ENCODE measurements at regions not wholly inside any gene's neighbourhood (a gene's known extent, or its start where the extent isn't known, plus 50 kb on each side); places are given as distances from the start of the nearest gene placed in this dataset.

GRCh38 chr4:58809948-58810347 is 1699.8 kb upstream of the IGFBP7 start:
- no peak for TF ChIP-seq POLR2AphosphoS5 (IDR thresholded peaks at IDR 0.05)
- TF ChIP-seq CTCF (IDR thresholded peaks at IDR 0.05 in 8 of 11, conservative IDR thresholded peaks at IDR 0.05 in 3 of 11): no peak
- TF ChIP-seq POLR2A (IDR thresholded peaks at IDR 0.05): no peak
- no peak for DNase-seq
- intact Hi-C loops (cut with DNase I; ENCODE audit: low total_unique reads): no loop called here
- Histone ChIP-seq H3K27me3 (replicated peaks in 1 of 7) (no peaks in the 10 kb centered on the region), H3K4me1 (no peaks in the 10 kb centered on the region), H3K36me3 (no peaks in the 10 kb centered on the region), H3K4me3 (no peak overlapping the region), H3K9me3 (peaks cover 0 to 3% (median 0%) of the 10 kb centered on the region in 8 donors), H3K27ac (no peak overlapping the region)
- 31 to 39% (median 36%) methylated on average over 2 of the region's 2 CpGs for WGBS, 5 donors

GRCh38 chr4:58809366-58809765 is 1699.2 kb upstream of the IGFBP7 start:
- WGBS, 5 donors: 80 to 87% (median 83%) methylated on average over 3 of the region's 3 CpGs
- TF ChIP-seq POLR2A (IDR thresholded peaks at IDR 0.05) (no peak), POLR2AphosphoS5 (IDR thresholded peaks at IDR 0.05) (no peak), CTCF (IDR thresholded peaks at IDR 0.05 in 8 of 11, conservative IDR thresholded peaks at IDR 0.05 in 3 of 11) (no peak)
- Histone ChIP-seq H3K27ac (no peak overlapping the region), H3K4me1 (no peaks in the 10 kb centered on the region), H3K27me3 (replicated peaks in 1 of 7) (no peaks in the 10 kb centered on the region), H3K9me3 (peaks cover 0 to 3% (median 0%) of the 10 kb centered on the region in 8 donors), H3K36me3 (no peaks in the 10 kb centered on the region), H3K4me3 (no peak overlapping the region)
- no peak for DNase-seq
- intact Hi-C loops (cut with DNase I; ENCODE audit: low total_unique reads): no loop called here

- no peak overlapping the region for H3K4me3 ChIP-seq
- WGBS, 5 donors: 84 to 94% (median 86%) methylated on average over 2 of the region's 2 CpGs
- no peaks in the 10 kb centered on the region for H3K27me3 ChIP-seq (replicated peaks in 1 of 7)
- H3K4me1 ChIP-seq: no peaks in the 10 kb centered on the region
- intact Hi-C loops (cut with DNase I; ENCODE audit: low total_unique reads): no loop called here
- peaks cover 0 to 3% (median 0%) of the 10 kb centered on the region in 8 donors for H3K9me3 ChIP-seq
- H3K36me3 ChIP-seq: no peaks in the 10 kb centered on the region
- DNase-seq: no peak
- no peak overlapping the region for H3K27ac ChIP-seq
- TF ChIP-seq CTCF (IDR thresholded peaks at IDR 0.05 in 8 of 11, conservative IDR thresholded peaks at IDR 0.05 in 3 of 11) (no peak), POLR2AphosphoS5 (IDR thresholded peaks at IDR 0.05) (no peak), POLR2A (IDR thresholded peaks at IDR 0.05) (no peak)
Observed at GRCh38 chr4:58808817-58809216, 1698.6 kb upstream of the IGFBP7 start.

GRCh38 chr4:58807843-58808615 is 1697.8 kb upstream of the IGFBP7 start:
- Histone ChIP-seq H3K4me3 (no peak overlapping the region), H3K9me3 (peaks cover 0 to 3% (median 0%) of the 10 kb centered on the region in 8 donors), H3K27ac (no peak overlapping the region), H3K36me3 (no peaks in the 10 kb centered on the region), H3K4me1 (no peaks in the 10 kb centered on the region), H3K27me3 (replicated peaks in 1 of 7) (no peaks in the 10 kb centered on the region)
- intact Hi-C loops (cut with DNase I; ENCODE audit: low total_unique reads): no loop called here
- DNase-seq: no peak
- TF ChIP-seq POLR2AphosphoS5 (IDR thresholded peaks at IDR 0.05) (no peak), CTCF (IDR thresholded peaks at IDR 0.05 in 8 of 11, conservative IDR thresholded peaks at IDR 0.05 in 3 of 11) (no peak), POLR2A (IDR thresholded peaks at IDR 0.05) (no peak)
- WGBS, 5 donors: 48 to 56% (median 52%) methylated on average over 2 of the region's 2 CpGs

Measured in spleen (tissue), 11 donors.